ENCODE measurements at regions not wholly inside any gene's neighbourhood (a gene's known extent, or its start where the extent isn't known, plus 50 kb on each side); places are given as distances from the start of the nearest gene placed in this dataset.
"Not testable (repeated sequence)": the region's sequence is repeated elsewhere in the genome, so short reads cannot be mapped to it uniquely, and the experiment has no call there.

GRCh38 chrX:120719622-120720021, 89.8 kb upstream of the C1GALT1C1 start:
- H3K27me3 ChIP-seq = no peaks in the 10 kb centered on the region
- WGBS = 72% methylated on average over 2 of the region's 2 CpGs

DNA sequence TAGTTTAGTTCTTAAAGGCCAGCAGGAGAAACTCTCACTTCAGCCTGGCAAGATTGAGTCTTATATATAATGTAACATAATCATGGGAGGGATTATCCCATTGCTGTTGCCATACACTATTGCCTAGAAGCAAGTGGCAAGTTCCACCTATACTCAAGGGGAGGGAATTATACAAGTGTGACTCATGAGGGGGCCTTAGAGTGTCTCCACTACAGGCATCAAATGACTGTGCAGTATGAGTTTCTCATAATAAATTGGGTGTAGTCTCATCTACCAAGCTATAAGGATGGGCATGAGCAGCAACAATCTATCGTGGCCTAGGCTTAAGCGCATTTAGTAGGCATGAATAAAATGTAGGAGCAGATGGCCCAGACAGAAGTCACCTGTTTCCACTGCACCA, 89.1 kb upstream of the C1GALT1C1 start:
- H3K36me3 ChIP-seq = no peaks in the 10 kb centered on the region
- H3K27me3 ChIP-seq = no peaks in the 10 kb centered on the region
- no peak for DNase-seq (ENCODE audit: low spot score in 2 of 2)
- 93% methylated on average over 2 of the region's 2 CpGs for whole genome bisulfite sequencing
- TF ChIP-seq POLR2A (IDR thresholded peaks at IDR 0.05) (no peak), POLR2AphosphoS5 (IDR thresholded peaks at IDR 0.05) (no peak), CTCF (IDR thresholded peaks at IDR 0.05) (no peak), EP300 (IDR thresholded peaks at IDR 0.05) (no peak)
- H3K4me3 ChIP-seq = no peak overlapping the region
- no peak overlapping the region for H3K27ac ChIP-seq
- H3K4me1 ChIP-seq = no peaks in the 10 kb centered on the region
- H3K9me3 ChIP-seq = no peaks in the 10 kb centered on the region

More at GRCh38 chrX:120719622-120720021, 89.8 kb upstream of the C1GALT1C1 start:
- H3K4me3 ChIP-seq = no peak overlapping the region
- no peak for TF ChIP-seq EP300 (IDR thresholded peaks at IDR 0.05)
- TF ChIP-seq CTCF (IDR thresholded peaks at IDR 0.05) = no peak
- TF ChIP-seq POLR2A (IDR thresholded peaks at IDR 0.05) = no peak
- TF ChIP-seq POLR2AphosphoS5 (IDR thresholded peaks at IDR 0.05) = no peak
- DNase-seq (ENCODE audit: low spot score in 2 of 2) = no peak
- H3K36me3 ChIP-seq = no peaks in the 10 kb centered on the region
- H3K27ac ChIP-seq = no peak overlapping the region
- no peaks in the 10 kb centered on the region for H3K4me1 ChIP-seq
- H3K9me3 ChIP-seq = no peaks in the 10 kb centered on the region

GRCh38 chrX:120702337-120702736, 72.5 kb upstream of the C1GALT1C1 start:
- H3K36me3 ChIP-seq; H3K4me3 ChIP-seq; DNase-seq (ENCODE audit: low spot score in 2 of 2); H3K9me3 ChIP-seq; H3K27ac ChIP-seq; H3K27me3 ChIP-seq; H3K4me1 ChIP-seq: not testable (repeated sequence)
- WGBS = 91% methylated on average over 2 of the region's 2 CpGs

GRCh38 chrX:120697053-120697452, 67.2 kb upstream of the C1GALT1C1 start:
- Histone ChIP-seq H3K27ac (no peak overlapping the region), H3K27me3 (no peaks in the 10 kb centered on the region), H3K4me3 (no peak overlapping the region), H3K4me1 (no peaks in the 10 kb centered on the region), H3K36me3 (no peaks in the 10 kb centered on the region), H3K9me3 (no peaks in the 10 kb centered on the region)
- TF ChIP-seq EP300 (IDR thresholded peaks at IDR 0.05) = no peak
- TF ChIP-seq CTCF (IDR thresholded peaks at IDR 0.05) = no peak
- TF ChIP-seq POLR2AphosphoS5 (IDR thresholded peaks at IDR 0.05) = no peak
- TF ChIP-seq POLR2A (IDR thresholded peaks at IDR 0.05) = no peak
- DNase-seq (ENCODE audit: low spot score in 2 of 2) = no peak

- H3K36me3 ChIP-seq = no peaks in the 10 kb centered on the region
- H3K4me3 ChIP-seq = no peak overlapping the region
- no peaks in the 10 kb centered on the region for H3K27me3 ChIP-seq
- no peaks in the 10 kb centered on the region for H3K4me1 ChIP-seq
- no peak for DNase-seq (ENCODE audit: low spot score in 2 of 2)
- no peak for TF ChIP-seq POLR2A (IDR thresholded peaks at IDR 0.05)
- H3K9me3 ChIP-seq = no peaks in the 10 kb centered on the region
- WGBS = 79% methylated on average over 2 of the region's 2 CpGs
- no peak overlapping the region for H3K27ac ChIP-seq
Measured at GRCh38 chrX:120692319-120692718, 62.5 kb upstream of the C1GALT1C1 start.

GRCh38 chrX:120690941-120691340, 61.1 kb upstream of the C1GALT1C1 start:
- no peak for DNase-seq (ENCODE audit: low spot score in 2 of 2)
- H3K4me3 ChIP-seq = no peak overlapping the region
- no peak for TF ChIP-seq POLR2AphosphoS5 (IDR thresholded peaks at IDR 0.05)
- no peak for TF ChIP-seq EP300 (IDR thresholded peaks at IDR 0.05)
- TF ChIP-seq CTCF (IDR thresholded peaks at IDR 0.05) = no peak
- TF ChIP-seq POLR2A (IDR thresholded peaks at IDR 0.05) = no peak
- no peaks in the 10 kb centered on the region for H3K36me3 ChIP-seq
- no peaks in the 10 kb centered on the region for H3K4me1 ChIP-seq
- no peaks in the 10 kb centered on the region for H3K9me3 ChIP-seq
- H3K27me3 ChIP-seq = no peaks in the 10 kb centered on the region
- 75% methylated on average over 4 of the region's 4 CpGs for WGBS
- no peak overlapping the region for H3K27ac ChIP-seq

Data from suprapubic skin (tissue), 4 donors.